IMR-90 (cell line): ENCODE measurements at regions not wholly inside any gene's neighbourhood (a gene's known extent, or its start where the extent isn't known, plus 50 kb on each side); places are given as distances from the start of the nearest gene placed in this dataset.

Experiments used
- ATAC-seq: fragments of 200-7000 bp; cut with Tn5 transposase; 2 replicates; pipeline ENCODE4 v1.9.1; 2020; ENCODE audit warnings: low read depth, mild to moderate bottlenecking, moderate library complexity
- BruUV-seq: library from RNA; stranded (reverse); fragments of 400-500 nt; replicated peaks from 2 replicates; lab custom pipeline; 2021; lab: Mats Ljungman, UMichigan
- CTCF ChIA-PET: fragments of 300-600 bp; formaldehyde crosslinking; extraction: SDS; loops from one replicate; lab custom pipeline; 2021; ENCODE audit warnings: antibody characterized with exemption; lab: Yijun Ruan, JAX
- POLR2A ChIA-PET: fragments of 300-600 bp; sonication (Branson Sonifier 250); formaldehyde crosslinking; loops from one replicate; lab custom pipeline; 2022; ENCODE audit warnings: antibody characterized with exemption; ENCODE audit not compliant: unreplicated experiment; lab: Charles Lee
- DNase-seq: peaks from one replicate; pipeline ENCODE4 v3.0.0; 2013
- H2AFZ ChIP-seq: replicated peaks from 2 replicates; pipeline ENCODE3; 2013; ENCODE audit warnings: low read length, mild to moderate bottlenecking; ENCODE audit not compliant: poor library complexity
- H2AK5ac ChIP-seq: 2 replicates; pipeline ENCODE4 v1.6.1; 2013; ENCODE audit warnings: low read depth, low read length, inconsistent platforms
- H2AK9ac ChIP-seq: replicated peaks from 2 replicates; pipeline ENCODE3; 2013; ENCODE audit warnings: mild to moderate bottlenecking, low read depth, low read length, moderate library complexity; ENCODE audit not compliant: poor library complexity
- H2BK120ac ChIP-seq: 2 replicates; pipeline ENCODE4 v1.6.1; 2013; ENCODE audit warnings: low read depth, low read length, inconsistent platforms
- H2BK15ac ChIP-seq: 3 replicates; pipeline ENCODE4 v1.6.1; 2013; ENCODE audit warnings: low read depth, low read length, inconsistent platforms
- H2BK20ac ChIP-seq: 2 replicates; pipeline ENCODE4 v1.6.1; 2013; ENCODE audit warnings: low read depth, mild to moderate bottlenecking, inconsistent platforms, low read length, moderate library complexity
- H2BK5ac ChIP-seq: 2 replicates; pipeline ENCODE4 v1.6.1; 2013; ENCODE audit warnings: mild to moderate bottlenecking, low read depth, low read length, inconsistent platforms; ENCODE audit not compliant: poor library complexity, severe bottlenecking
- H3K14ac ChIP-seq: replicated peaks from 2 replicates; pipeline ENCODE4 v1.6.1; 2013; ENCODE audit warnings: low read depth, low read length, inconsistent platforms
- H3K18ac ChIP-seq: 2 replicates; pipeline ENCODE4 v1.6.1; 2013; ENCODE audit warnings: low read depth, low read length, control low read depth
- H3K23ac ChIP-seq: 2 replicates; pipeline ENCODE4 v1.6.1; 2013; ENCODE audit warnings: low read depth, low read length, inconsistent platforms
- H3K27ac ChIP-seq: 2 replicates; pipeline ENCODE4 v1.5.1; 2013; ENCODE audit warnings: mild to moderate bottlenecking, control low read depth, low read length; ENCODE audit not compliant: insufficient read depth
- H3K27me3 ChIP-seq: 2 replicates; pipeline ENCODE4 v1.6.1; 2013; ENCODE audit warnings: low read length; ENCODE audit not compliant: control insufficient read depth, insufficient read depth
- H3K36me3 ChIP-seq: 2 replicates; pipeline ENCODE4 v1.6.1; 2013; ENCODE audit warnings: low read length, mixed read lengths; ENCODE audit not compliant: control insufficient read depth, insufficient read depth
- H3K4ac ChIP-seq: 2 replicates; pipeline ENCODE4 v1.6.1; 2013; ENCODE audit warnings: low read depth, low read length, inconsistent platforms
- H3K4me1 ChIP-seq: 2 replicates; pipeline ENCODE4 v1.6.1; 2013; ENCODE audit warnings: low read length, mixed read lengths; ENCODE audit not compliant: control insufficient read depth, insufficient read depth
- H3K4me2 ChIP-seq: 2 replicates; pipeline ENCODE4 v1.6.1; 2013; ENCODE audit warnings: low read depth, mild to moderate bottlenecking, control low read depth, low read length, moderate library complexity
- H3K4me3 ChIP-seq: 2 replicates; pipeline ENCODE4 v1.5.1; 2013; ENCODE audit warnings: low read depth, mild to moderate bottlenecking, control low read depth, low read length, moderate library complexity; ENCODE audit not compliant: insufficient read depth
- H3K56ac ChIP-seq: 2 replicates; pipeline ENCODE4 v1.6.1; 2013; ENCODE audit warnings: low read length, inconsistent platforms; ENCODE audit not compliant: insufficient read depth; ENCODE audit errors: extremely low read depth
- H3K79me1 ChIP-seq, 2 experiments: 2 replicates each; pipeline ENCODE4 v1.6.1; 2013; ENCODE audit warnings: low read length in 2 of 2, inconsistent platforms in 1 of 2, low read depth in 1 of 2
- H3K9ac ChIP-seq: 2 replicates; pipeline ENCODE4 v1.6.1; 2013; ENCODE audit warnings: low read depth, low read length, control low read depth
- H3K9me1 ChIP-seq: 2 replicates; pipeline ENCODE4 v1.6.1; 2013; ENCODE audit warnings: low read length, inconsistent platforms; ENCODE audit not compliant: insufficient read depth
- H3K9me3 ChIP-seq: 2 replicates; pipeline ENCODE4 v1.6.1; 2013; ENCODE audit warnings: low read length; ENCODE audit not compliant: control insufficient read depth, insufficient read depth
- H4K20me1 ChIP-seq: 2 replicates; pipeline ENCODE4 v1.6.1; 2013; ENCODE audit warnings: low read length, inconsistent platforms; ENCODE audit not compliant: insufficient read depth
- H4K5ac ChIP-seq: 2 replicates; pipeline ENCODE4 v1.6.1; 2013; ENCODE audit warnings: mild to moderate bottlenecking, low read depth, low read length, control low read depth
- H4K8ac ChIP-seq, 2 experiments: 2 replicates each; pipeline ENCODE4 v1.6.1; 2013; ENCODE audit warnings: low read depth in 2 of 2, low read length in 2 of 2, control low read depth in 1 of 2, inconsistent platforms in 1 of 2
- H4K91ac ChIP-seq: 2 replicates; pipeline ENCODE4 v1.6.1; 2013; ENCODE audit warnings: low read depth, low read length, inconsistent platforms; ENCODE audit not compliant: insufficient read depth
- CEBPB ChIP-seq: IDR thresholded peaks from 2 replicates; pipeline ENCODE4 v1.6.1; 2012; ENCODE audit warnings: low read depth, low read length, improper control_type of control experiment
- MXI1 ChIP-seq: IDR thresholded peaks from 2 replicates; pipeline ENCODE4 v1.6.1; 2012; ENCODE audit warnings: low read depth, mild to moderate bottlenecking, low read length, moderate library complexity, borderline replicate concordance
- NFE2L2 ChIP-seq: fragments of 150-350 bp; IDR thresholded peaks from 2 replicates; pipeline ENCODE4 v1.6.1; 2016; ENCODE audit warnings: low read depth, mild to moderate bottlenecking, low read length
- WGBS, 2 experiments: methylation state at CpG; one replicate each; pipeline versions ENCODE4 v1.1.5 to v1.1.7; 2013; ENCODE audit warnings: missing lambda C conversion rate in 2 of 2; ENCODE audit not compliant: insufficient read length in 1 of 2; ENCODE audit errors: extremely low coverage in 2 of 2; 5-methylcytosine and 5-hydroxymethylcytosine counted together
- dilution Hi-C: fragments of 300-500 bp; cut with HindIII; formaldehyde crosslinking; loops from one replicate; pipeline ENCODE4 v1.14.3; 2018; ENCODE audit warnings: low sequenced_read_pairs; ENCODE audit not compliant: unreplicated experiment
- in situ Hi-C: fragments of 300-500 bp; cut with MboI; formaldehyde crosslinking; loops from 3 replicates; pipeline ENCODE4 v1.14.3; 2019; ENCODE audit warnings: low sequenced_read_pairs, inconsistent platforms, mixed read lengths
- intact Hi-C: fragments of 100-400 bp; cut with micrococcal nuclease; formaldehyde crosslinking; loops from 2 replicates; pipeline ENCODE4 v1.10.0; 2022

DNA sequence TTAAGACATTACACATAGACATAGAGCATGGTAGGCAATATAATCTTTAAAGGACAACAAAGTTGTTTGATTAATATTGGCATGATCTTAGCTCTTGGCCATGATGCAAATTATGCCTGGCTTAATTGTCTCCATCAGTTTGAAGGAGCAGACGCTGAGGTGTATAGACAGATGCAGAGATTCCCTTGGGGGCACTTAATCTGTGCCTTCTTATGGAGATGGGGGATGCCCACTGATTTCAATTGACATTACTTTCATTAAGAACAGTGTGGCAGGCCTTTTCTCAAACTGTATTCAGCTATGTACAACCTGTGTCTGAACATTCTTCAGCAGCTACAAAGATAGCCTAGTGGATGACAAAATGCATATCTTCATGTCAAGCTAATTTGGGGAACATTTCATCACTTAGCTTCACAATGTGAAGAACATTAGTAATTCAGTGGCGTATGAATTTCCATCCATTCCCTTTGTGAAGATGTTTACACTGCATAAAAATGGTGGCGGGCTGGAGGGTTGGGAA lies 85.3 kb upstream of the MYCBP2 start:
- TF ChIP-seq NFE2L2 = no peak
- no peak for TF ChIP-seq MXI1
- no peak for TF ChIP-seq CEBPB
- DNase-seq (no peak), ATAC-seq (no peak)
- Histone ChIP-seq H4K8ac (no peak overlapping the region), H4K20me1 (no peaks in the 10 kb centered on the region), H3K4me1 (no peaks in the 10 kb centered on the region), H4K5ac (no peak overlapping the region), H2BK20ac (no peak overlapping the region), H3K36me3 (no peaks in the 10 kb centered on the region), H3K14ac (no peak overlapping the region), H3K4ac (no peak overlapping the region), H3K79me1 (no peaks in the 10 kb centered on the region), H3K27ac (no peak overlapping the region), H3K18ac (no peak overlapping the region), H2BK5ac (no peak overlapping the region), H2AFZ (no peak overlapping the region), H3K4me2 (no peak overlapping the region), H2BK15ac (no peak overlapping the region), H2BK120ac (no peak overlapping the region), H3K23ac (no peak overlapping the region), H3K56ac (no peak overlapping the region), H2AK5ac (no peak overlapping the region), H3K4me3 (no peak overlapping the region), H4K91ac (no peak overlapping the region), H3K9me1 (no peaks in the 10 kb centered on the region), H2AK9ac (no peak overlapping the region), H3K27me3 (peaks cover 1% of the 10 kb centered on the region), H3K9ac (no peak overlapping the region), H3K9me3 (no peaks in the 10 kb centered on the region)
- BruUV-seq = no TSS peak
- in situ Hi-C loops (no loop called here), intact Hi-C loops (no loop called here), dilution Hi-C loops (no loop called here)
- no CpG with 5 or more reads among the region's 3 CpGs for WGBS, 2 experiments
- POLR2A ChIA-PET = no interaction called here
- CTCF ChIA-PET = interaction anchor here (0.6 kb wide), 1 partner anchor 34 kb away, joined by 3 read pairs; no protein-coding TSS in a partner anchor
